ENCODE measurements at regions not wholly inside any gene's neighbourhood (a gene's known extent, or its start where the extent isn't known, plus 50 kb on each side); places are given as distances from the start of the nearest gene placed in this dataset.
A peak's percentile ranks its signal among the peaks of the same experiment; 100 is the strongest.

- 16 to 18% methylated on average over 2 of the region's 2 CpGs for WGBS, 2 donors
- Histone ChIP-seq H3K27me3 (no peaks in the 10 kb centered on the region), H3K27ac (no peak overlapping the region), H3K4me1 (no peaks in the 10 kb centered on the region), H3K4me3 (no peak overlapping the region), H3K9me3 (no peaks in the 10 kb centered on the region), H3K36me3 (no peaks in the 10 kb centered on the region)
- DNase-seq: no peak
- TF ChIP-seq POLR2A (IDR thresholded peaks at IDR 0.05): no peak
- TF ChIP-seq CTCF (IDR thresholded peaks at IDR 0.05): peak in 4 of 6 experiments; percentile 4 to 40 (median 20)
- intact Hi-C loops (cut with DNase I): no loop called here
Observed at GRCh38 chr2:56749152-56749752, 565.5 kb downstream of the CCDC85A start.

DNA sequence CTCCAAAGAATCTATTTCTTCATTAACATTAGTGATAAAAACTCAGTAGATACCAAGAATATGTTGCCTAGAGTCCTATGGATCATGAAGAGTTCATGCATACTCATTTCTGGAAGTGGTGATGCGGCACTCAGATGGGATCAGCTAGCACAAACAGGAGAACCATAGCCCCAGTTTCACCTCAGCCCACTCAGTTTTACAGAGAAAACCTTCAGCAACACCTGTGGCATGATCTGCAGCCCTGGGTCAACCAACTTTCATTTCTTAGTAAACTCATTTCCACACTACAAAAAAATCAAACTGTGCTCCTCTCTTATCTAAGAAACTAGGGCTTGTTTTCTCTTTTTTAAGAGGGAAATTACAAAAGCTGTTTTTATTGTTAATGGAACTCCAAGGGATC, 569.4 kb downstream of the CCDC85A start:
- Histone ChIP-seq H3K36me3 (no peaks in the 10 kb centered on the region), H3K4me3 (no peak overlapping the region), H3K27me3 (no peaks in the 10 kb centered on the region), H3K27ac (no peak overlapping the region), H3K4me1 (no peaks in the 10 kb centered on the region), H3K9me3 (no peaks in the 10 kb centered on the region)
- TF ChIP-seq POLR2A (IDR thresholded peaks at IDR 0.05) (no peak), CTCF (IDR thresholded peaks at IDR 0.05) (no peak)
- no peak for DNase-seq
- WGBS, 2 donors: 85 to 100% methylated on average over 1 of the region's 1 CpG
- intact Hi-C loops (cut with DNase I): loop anchor here (10.0 kb wide), 1 partner anchor 568 kb away; the partner anchor contains the start of gene CCDC85A

- H3K9me3 ChIP-seq: peaks cover 0 to 4% (median 0%) of the 10 kb centered on the region in 3 donors
- 59 to 69% methylated on average over 9 to 10 of the region's 10 CpGs for whole genome bisulfite sequencing, 2 donors
- H3K27me3 ChIP-seq: no peaks in the 10 kb centered on the region
- intact Hi-C loops (cut with DNase I): loop anchor here (10.0 kb wide), 1 partner anchor 569 kb away; the partner anchor contains the start of gene CCDC85A
- H3K4me3 ChIP-seq: no peak overlapping the region
- H3K27ac ChIP-seq: no peak overlapping the region
- no peaks in the 10 kb centered on the region for H3K36me3 ChIP-seq
- TF ChIP-seq CTCF (IDR thresholded peaks at IDR 0.05): no peak
- no peak for TF ChIP-seq POLR2A (IDR thresholded peaks at IDR 0.05)
- no peaks in the 10 kb centered on the region for H3K4me1 ChIP-seq
- no peak for DNase-seq
Observed at GRCh38 chr2:56754066-56754615, 570.4 kb downstream of the CCDC85A start.

DNA sequence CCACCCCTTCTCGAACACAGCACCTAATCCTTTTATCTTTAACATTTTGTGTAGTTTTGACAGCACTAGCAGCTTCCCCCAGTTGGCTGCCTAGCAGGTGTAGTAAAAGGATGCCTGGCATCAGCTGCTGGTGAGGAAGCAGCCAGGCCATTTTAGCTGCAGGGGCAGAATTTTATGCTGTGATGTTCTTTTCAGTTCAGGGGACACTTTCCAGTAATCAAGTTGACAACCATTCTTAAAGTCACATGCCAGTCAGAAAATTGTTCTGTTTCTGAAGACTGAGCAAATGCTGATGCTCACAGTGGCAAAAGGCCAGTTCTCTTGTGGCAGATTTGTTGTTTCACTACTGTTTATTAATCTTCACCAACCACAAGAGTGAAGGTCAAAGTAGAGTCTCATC, 570.8 kb downstream of the CCDC85A start:
- H3K36me3 ChIP-seq: no peaks in the 10 kb centered on the region
- H3K4me3 ChIP-seq: no peak overlapping the region
- intact Hi-C loops (cut with DNase I): loop anchor here (10.0 kb wide), 1 partner anchor 570 kb away; the partner anchor contains the start of gene CCDC85A
- H3K27ac ChIP-seq: no peak overlapping the region
- no peak for DNase-seq
- H3K4me1 ChIP-seq: no peaks in the 10 kb centered on the region
- H3K27me3 ChIP-seq: no peaks in the 10 kb centered on the region
- 44% methylated on average over 1 of the region's 1 CpG for WGBS, 2 donors
- TF ChIP-seq CTCF (IDR thresholded peaks at IDR 0.05): no peak
- peaks cover 0 to 9% (median 0%) of the 10 kb centered on the region in 3 donors for H3K9me3 ChIP-seq

GRCh38 chr2:56757884-56758545, 574.2 kb downstream of the CCDC85A start:
- DNase-seq: no peak
- intact Hi-C loops (cut with DNase I): loop anchor here (10.0 kb wide), 1 partner anchor 573 kb away; the partner anchor contains the start of gene CCDC85A

More at GRCh38 chr2:56757884-56758545, 574.2 kb downstream of the CCDC85A start:
- WGBS, 2 donors: 57 to 61% methylated on average over 2 of the region's 2 CpGs
- Histone ChIP-seq H3K4me3 (no peak overlapping the region), H3K36me3 (no peaks in the 10 kb centered on the region), H3K4me1 (no peaks in the 10 kb centered on the region), H3K27me3 (no peaks in the 10 kb centered on the region), H3K27ac (no peak overlapping the region), H3K9me3 (peaks cover 0 to 9% (median 0%) of the 10 kb centered on the region in 3 donors)
- TF ChIP-seq CTCF (IDR thresholded peaks at IDR 0.05) (no peak), POLR2A (IDR thresholded peaks at IDR 0.05) (no peak)

All from esophagus squamous epithelium (tissue), 5 donors.